Calu3 (cell line): ENCODE measurements at regions not wholly inside any gene's neighbourhood (a gene's known extent, or its start where the extent isn't known, plus 50 kb on each side); places are given as distances from the start of the nearest gene placed in this dataset.

Experiments used
- BruUV-seq: library from RNA; stranded (reverse); fragments of 400-500 nt; replicated peaks from 2 replicates; lab custom pipeline; 2021; lab: Mats Ljungman, UMichigan
- CTCF ChIA-PET: fragments of 300-600 bp; sonication (Branson Sonifier 250); formaldehyde crosslinking; loops from one replicate; lab custom pipeline; 2022; ENCODE audit warnings: antibody characterized with exemption; lab: Charles Lee
- DNase-seq: peaks from one replicate; pipeline ENCODE4 v3.0.0; 2022
- H3K27ac Mint-ChIP-seq: one replicate; pipeline ENCODE4 v1.8.0; 2022; ENCODE audit warnings: mixed read lengths; ENCODE audit not compliant: unreplicated experiment
- H3K27me3 Mint-ChIP-seq: one replicate; pipeline ENCODE4 v1.8.0; 2022; ENCODE audit warnings: mixed read lengths; ENCODE audit not compliant: unreplicated experiment
- H3K36me3 Mint-ChIP-seq: one replicate; pipeline ENCODE4 v1.8.0; 2022; ENCODE audit warnings: mild to moderate bottlenecking, moderate library complexity, mixed read lengths; ENCODE audit not compliant: insufficient read depth, unreplicated experiment
- H3K4me1 Mint-ChIP-seq: one replicate; pipeline ENCODE4 v1.8.0; 2022; ENCODE audit warnings: mild to moderate bottlenecking, low read depth, mixed read lengths; ENCODE audit not compliant: unreplicated experiment
- H3K4me3 Mint-ChIP-seq: one replicate; pipeline ENCODE4 v1.8.0; 2022; ENCODE audit warnings: mild to moderate bottlenecking, low read depth, moderate library complexity, mixed read lengths; ENCODE audit not compliant: unreplicated experiment
- H3K9me3 Mint-ChIP-seq: one replicate; pipeline ENCODE4 v1.8.0; 2022; ENCODE audit warnings: low read depth, mixed read lengths; ENCODE audit not compliant: unreplicated experiment
- CTCF ChIP-seq: fragments of 200-600 bp; IDR thresholded peaks from one replicate; pipeline ENCODE4 v1.8.0; 2022; ENCODE audit warnings: antibody characterized with exemption; ENCODE audit not compliant: unreplicated experiment
- intact Hi-C: fragments of 100-400 bp; cut with micrococcal nuclease; formaldehyde crosslinking; loops from one replicate; pipeline ENCODE4 v1.10.0; 2022; ENCODE audit not compliant: unreplicated experiment

GRCh38 chr7:118076564-118076963, 107.4 kb upstream of the LSM8 start:
- peaks cover 12% of the 10 kb centered on the region for H3K4me1 Mint-ChIP-seq
- H3K27me3 Mint-ChIP-seq = no peaks in the 10 kb centered on the region
- no peak for DNase-seq
- no TSS peak for BruUV-seq
- CTCF ChIA-PET = no interaction called here
- no peak overlapping the region for H3K4me3 Mint-ChIP-seq
- intact Hi-C loops = no loop called here
- no peak for TF ChIP-seq CTCF
- H3K9me3 Mint-ChIP-seq = peaks cover 4% of the 10 kb centered on the region
- peaks cover 8% of the 10 kb centered on the region for H3K36me3 Mint-ChIP-seq
- no peak overlapping the region for H3K27ac Mint-ChIP-seq

GRCh38 chr7:118078015-118078414, 105.9 kb upstream of the LSM8 start:
- Mint-ChIP-seq H3K27me3 (no peaks in the 10 kb centered on the region), H3K4me1 (peaks cover 12% of the 10 kb centered on the region), H3K4me3 (no peak overlapping the region), H3K27ac (no peak overlapping the region), H3K9me3 (peaks cover 4% of the 10 kb centered on the region), H3K36me3 (peaks cover 8% of the 10 kb centered on the region)
- no TSS peak for BruUV-seq
- intact Hi-C loops = no loop called here
- no peak for TF ChIP-seq CTCF
- no peak for DNase-seq
- CTCF ChIA-PET = no interaction called here

- no peak for DNase-seq
- intact Hi-C loops = no loop called here
- Mint-ChIP-seq H3K4me3 (no peak overlapping the region), H3K27ac (no peak overlapping the region), H3K36me3 (peaks cover 8% of the 10 kb centered on the region), H3K9me3 (peaks cover 4% of the 10 kb centered on the region), H3K4me1 (peaks cover 12% of the 10 kb centered on the region), H3K27me3 (no peaks in the 10 kb centered on the region)
- no peak for TF ChIP-seq CTCF
- CTCF ChIA-PET = no interaction called here
- BruUV-seq = no TSS peak
Measured at GRCh38 chr7:118079369-118079768, 104.6 kb upstream of the LSM8 start.

- Mint-ChIP-seq H3K27me3 (no peaks in the 10 kb centered on the region), H3K27ac (peak overlapping the region; percentile 57), H3K4me1 (peaks cover 12% of the 10 kb centered on the region), H3K4me3 (peak overlapping the region; percentile 42), H3K36me3 (peaks cover 8% of the 10 kb centered on the region), H3K9me3 (peaks cover 4% of the 10 kb centered on the region)
- TF ChIP-seq CTCF = no peak
- CTCF ChIA-PET = no interaction called here
- BruUV-seq = no TSS peak
- intact Hi-C loops = no loop called here
- peak; percentile 66 for DNase-seq
Measured at GRCh38 chr7:118080947-118081346, 103.0 kb upstream of the LSM8 start.
